ENCODE measurements at regions not wholly inside any gene's neighbourhood (a gene's known extent, or its start where the extent isn't known, plus 50 kb on each side); places are given as distances from the start of the nearest gene placed in this dataset.

GRCh38 chr1:30596891-30597290 lies 126.5 kb downstream of the MATN1 start:
- TF ChIP-seq POLR2AphosphoS5 (IDR thresholded peaks at IDR 0.05) = no peak
- no peak for TF ChIP-seq CTCF (IDR thresholded peaks at IDR 0.05 in 8 of 11, conservative IDR thresholded peaks at IDR 0.05 in 3 of 11)
- TF ChIP-seq POLR2A (IDR thresholded peaks at IDR 0.05) = no peak
- peaks cover 0 to 13% (median 6%) of the 10 kb centered on the region in 8 donors for H3K9me3 ChIP-seq
- H3K4me1 ChIP-seq = no peaks in the 10 kb centered on the region
- intact Hi-C loops (cut with DNase I; ENCODE audit: low total_unique reads) = no loop called here
- peaks cover 0 to 44% (median 0%) of the 10 kb centered on the region in 7 donors for H3K27me3 ChIP-seq (replicated peaks in 1 of 7)
- no peak overlapping the region for H3K4me3 ChIP-seq
- no peak for DNase-seq
- H3K27ac ChIP-seq = no peak overlapping the region
- H3K36me3 ChIP-seq = no peaks in the 10 kb centered on the region
- WGBS, 5 donors = 77 to 83% (median 82%) methylated on average over 5 to 6 of the region's 6 CpGs

- H3K27ac ChIP-seq = no peak overlapping the region
- WGBS, 5 donors = 40 to 65% (median 50%) methylated on average over 1 of the region's 1 CpG
- no peak overlapping the region for H3K4me3 ChIP-seq
- TF ChIP-seq CTCF (IDR thresholded peaks at IDR 0.05 in 8 of 11, conservative IDR thresholded peaks at IDR 0.05 in 3 of 11) (no peak), POLR2A (IDR thresholded peaks at IDR 0.05) (no peak), POLR2AphosphoS5 (IDR thresholded peaks at IDR 0.05) (no peak)
- peaks cover 0 to 40% (median 0%) of the 10 kb centered on the region in 7 donors for H3K27me3 ChIP-seq (replicated peaks in 1 of 7)
- intact Hi-C loops (cut with DNase I; ENCODE audit: low total_unique reads) = no loop called here
- no peaks in the 10 kb centered on the region for H3K36me3 ChIP-seq
- DNase-seq = no peak
- H3K4me1 ChIP-seq = no peaks in the 10 kb centered on the region
- H3K9me3 ChIP-seq = peaks cover 0 to 13% (median 6%) of the 10 kb centered on the region in 8 donors
These were observed 126.9 kb downstream of the MATN1 start for GRCh38 chr1:30596470-30596869.

GRCh38 chr1:30589083-30589482 lies 134.3 kb downstream of the MATN1 start:
- Histone ChIP-seq H3K27me3 (replicated peaks in 1 of 7) (peaks cover 0 to 65% (median 12%) of the 10 kb centered on the region in 7 donors), H3K27ac (no peak overlapping the region), H3K4me1 (no peaks in the 10 kb centered on the region), H3K36me3 (no peaks in the 10 kb centered on the region), H3K9me3 (peaks cover 0 to 15% (median 8%) of the 10 kb centered on the region in 8 donors), H3K4me3 (no peak overlapping the region)
- intact Hi-C loops (cut with DNase I; ENCODE audit: low total_unique reads) = no loop called here
- DNase-seq = no peak
- TF ChIP-seq POLR2AphosphoS5 (IDR thresholded peaks at IDR 0.05) (no peak), CTCF (IDR thresholded peaks at IDR 0.05 in 8 of 11, conservative IDR thresholded peaks at IDR 0.05 in 3 of 11) (no peak), POLR2A (IDR thresholded peaks at IDR 0.05) (no peak)
- WGBS, 5 donors = 46 to 59% (median 56%) methylated on average over 5 of the region's 5 CpGs

- Histone ChIP-seq H3K27ac (no peak overlapping the region), H3K36me3 (no peaks in the 10 kb centered on the region), H3K9me3 (peaks cover 0 to 21% (median 12%) of the 10 kb centered on the region in 8 donors), H3K4me1 (no peaks in the 10 kb centered on the region), H3K4me3 (no peak overlapping the region), H3K27me3 (replicated peaks in 1 of 7) (peaks cover 0 to 65% (median 12%) of the 10 kb centered on the region in 7 donors)
- no peak for TF ChIP-seq CTCF (IDR thresholded peaks at IDR 0.05 in 8 of 11, conservative IDR thresholded peaks at IDR 0.05 in 3 of 11)
- TF ChIP-seq POLR2AphosphoS5 (IDR thresholded peaks at IDR 0.05) = no peak
- TF ChIP-seq POLR2A (IDR thresholded peaks at IDR 0.05) = no peak
- intact Hi-C loops (cut with DNase I; ENCODE audit: low total_unique reads) = no loop called here
- 48 to 73% (median 70%) methylated on average over 6 to 10 of the region's 10 CpGs for WGBS, 5 donors
- peak; percentile 37 for DNase-seq
These were observed 134.9 kb downstream of the MATN1 start for GRCh38 chr1:30588311-30589073.

Data from spleen (tissue), 11 donors.